ENCODE measurements at regions not wholly inside any gene's neighbourhood (a gene's known extent, or its start where the extent isn't known, plus 50 kb on each side); places are given as distances from the start of the nearest gene placed in this dataset.

DNA sequence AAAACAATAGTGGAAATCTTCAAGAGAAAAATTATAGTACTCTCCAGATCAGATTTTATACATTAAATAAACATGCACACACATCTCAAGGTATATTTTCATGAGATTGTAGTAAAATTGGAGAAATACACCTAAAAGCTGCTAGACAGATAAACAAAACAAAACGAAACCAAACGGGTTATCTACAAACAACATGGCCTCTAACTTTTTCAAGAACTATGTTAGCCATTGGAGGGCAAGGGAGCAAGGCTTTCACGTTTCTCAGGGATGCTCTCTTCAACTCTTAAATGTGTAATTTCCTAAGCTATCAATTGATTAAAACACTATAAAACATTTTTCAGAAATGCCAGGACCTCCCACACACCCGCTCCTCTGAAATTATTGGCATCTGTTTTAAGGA, 1262.4 kb upstream of the PCDH20 start:
- DNase-seq (ENCODE audit: low spot score), result no peak
- no peak overlapping the region for H3K9ac ChIP-seq (ENCODE audit: low read depth in 1 of 2, low read length in 2 of 2)
- WGBS, result 46% methylated on average over 4 of the region's 4 CpGs
- no peaks in the 10 kb centered on the region for H3K4me1 ChIP-seq (ENCODE audit: control insufficient read depth in 4 of 4, insufficient read depth in 4 of 4, low read length in 3 of 4)
- H3K4me3 ChIP-seq (ENCODE audit: low read depth in 1 of 3, low read length in 3 of 3), result no peak overlapping the region
- TF ChIP-seq CTCF (IDR thresholded peaks at IDR 0.05; ENCODE audit: low read depth, low read length, missing input control) (no peak), TAF1 (conservative IDR thresholded peaks at IDR 0.05) (no peak), FOXA2 (IDR thresholded peaks at IDR 0.05) (no peak), HNF4A (conservative IDR thresholded peaks at IDR 0.05) (no peak), NR2F2 (IDR thresholded peaks at IDR 0.05) (no peak), YY1 (IDR thresholded peaks at IDR 0.05) (no peak), RXRA (IDR thresholded peaks at IDR 0.05) (no peak), GABPA (IDR thresholded peaks at IDR 0.05 in 1 of 2, conservative IDR thresholded peaks at IDR 0.05 in 1 of 2) (no peak), EGR1 (IDR thresholded peaks at IDR 0.05; ENCODE audit: low read depth in 2 of 2) (no peak), SP1 (IDR thresholded peaks at IDR 0.05) (no peak), JUND (IDR thresholded peaks at IDR 0.05) (no peak), RAD21 (IDR thresholded peaks at IDR 0.05) (no peak), FOXA1 (IDR thresholded peaks at IDR 0.05) (no peak), HNF4G (IDR thresholded peaks at IDR 0.05) (no peak)
- TF ChIP-seq, protein P1, sequence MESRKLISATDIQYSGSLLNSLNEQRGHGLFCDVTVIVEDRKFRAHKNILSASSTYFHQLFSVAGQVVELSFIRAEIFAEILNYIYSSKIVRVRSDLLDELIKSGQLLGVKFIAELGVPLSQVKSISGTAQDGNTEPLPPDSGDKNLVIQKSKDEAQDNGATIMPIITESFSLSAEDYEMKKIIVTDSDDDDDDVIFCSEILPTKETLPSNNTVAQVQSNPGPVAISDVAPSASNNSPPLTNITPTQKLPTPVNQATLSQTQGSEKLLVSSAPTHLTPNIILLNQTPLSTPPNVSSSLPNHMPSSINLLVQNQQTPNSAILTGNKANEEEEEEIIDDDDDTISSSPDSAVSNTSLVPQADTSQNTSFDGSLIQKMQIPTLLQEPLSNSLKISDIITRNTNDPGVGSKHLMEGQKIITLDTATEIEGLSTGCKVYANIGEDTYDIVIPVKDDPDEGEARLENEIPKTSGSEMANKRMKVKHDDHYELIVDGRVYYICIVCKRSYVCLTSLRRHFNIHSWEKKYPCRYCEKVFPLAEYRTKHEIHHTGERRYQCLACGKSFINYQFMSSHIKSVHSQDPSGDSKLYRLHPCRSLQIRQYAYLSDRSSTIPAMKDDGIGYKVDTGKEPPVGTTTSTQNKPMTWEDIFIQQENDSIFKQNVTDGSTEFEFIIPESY (IDR thresholded peaks at IDR 0.05), result no peak
- TF ChIP-seq, protein P2, sequence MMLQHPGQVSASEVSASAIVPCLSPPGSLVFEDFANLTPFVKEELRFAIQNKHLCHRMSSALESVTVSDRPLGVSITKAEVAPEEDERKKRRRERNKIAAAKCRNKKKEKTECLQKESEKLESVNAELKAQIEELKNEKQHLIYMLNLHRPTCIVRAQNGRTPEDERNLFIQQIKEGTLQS (IDR thresholded peaks at IDR 0.05), result no peak
- TF ChIP-seq, protein P3, sequence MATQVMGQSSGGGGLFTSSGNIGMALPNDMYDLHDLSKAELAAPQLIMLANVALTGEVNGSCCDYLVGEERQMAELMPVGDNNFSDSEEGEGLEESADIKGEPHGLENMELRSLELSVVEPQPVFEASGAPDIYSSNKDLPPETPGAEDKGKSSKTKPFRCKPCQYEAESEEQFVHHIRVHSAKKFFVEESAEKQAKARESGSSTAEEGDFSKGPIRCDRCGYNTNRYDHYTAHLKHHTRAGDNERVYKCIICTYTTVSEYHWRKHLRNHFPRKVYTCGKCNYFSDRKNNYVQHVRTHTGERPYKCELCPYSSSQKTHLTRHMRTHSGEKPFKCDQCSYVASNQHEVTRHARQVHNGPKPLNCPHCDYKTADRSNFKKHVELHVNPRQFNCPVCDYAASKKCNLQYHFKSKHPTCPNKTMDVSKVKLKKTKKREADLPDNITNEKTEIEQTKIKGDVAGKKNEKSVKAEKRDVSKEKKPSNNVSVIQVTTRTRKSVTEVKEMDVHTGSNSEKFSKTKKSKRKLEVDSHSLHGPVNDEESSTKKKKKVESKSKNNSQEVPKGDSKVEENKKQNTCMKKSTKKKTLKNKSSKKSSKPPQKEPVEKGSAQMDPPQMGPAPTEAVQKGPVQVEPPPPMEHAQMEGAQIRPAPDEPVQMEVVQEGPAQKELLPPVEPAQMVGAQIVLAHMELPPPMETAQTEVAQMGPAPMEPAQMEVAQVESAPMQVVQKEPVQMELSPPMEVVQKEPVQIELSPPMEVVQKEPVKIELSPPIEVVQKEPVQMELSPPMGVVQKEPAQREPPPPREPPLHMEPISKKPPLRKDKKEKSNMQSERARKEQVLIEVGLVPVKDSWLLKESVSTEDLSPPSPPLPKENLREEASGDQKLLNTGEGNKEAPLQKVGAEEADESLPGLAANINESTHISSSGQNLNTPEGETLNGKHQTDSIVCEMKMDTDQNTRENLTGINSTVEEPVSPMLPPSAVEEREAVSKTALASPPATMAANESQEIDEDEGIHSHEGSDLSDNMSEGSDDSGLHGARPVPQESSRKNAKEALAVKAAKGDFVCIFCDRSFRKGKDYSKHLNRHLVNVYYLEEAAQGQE (IDR thresholded peaks at IDR 0.05), result no peak
- TF ChIP-seq, protein P4, sequence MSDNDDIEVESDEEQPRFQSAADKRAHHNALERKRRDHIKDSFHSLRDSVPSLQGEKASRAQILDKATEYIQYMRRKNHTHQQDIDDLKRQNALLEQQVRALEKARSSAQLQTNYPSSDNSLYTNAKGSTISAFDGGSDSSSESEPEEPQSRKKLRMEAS (IDR thresholded peaks at IDR 0.05), result no peak
- no peaks in the 10 kb centered on the region for H3K36me3 ChIP-seq (ENCODE audit: control insufficient read depth in 4 of 4, insufficient read depth in 3 of 4, low read depth in 1 of 4, low read length in 3 of 4)
- no peak overlapping the region for H3K27ac ChIP-seq (ENCODE audit: low read depth in 1 of 2, low read length in 2 of 2)
- no peaks in the 10 kb centered on the region for H3K9me3 ChIP-seq (ENCODE audit: control insufficient read depth in 4 of 4, low read length in 3 of 4)
- no peaks in the 10 kb centered on the region for H3K27me3 ChIP-seq (ENCODE audit: control insufficient read depth in 4 of 4, insufficient read depth in 4 of 4, low read length in 3 of 4)

Data from liver (tissue), 8 donors.